ENCODE measurements at regions not wholly inside any gene's neighbourhood (a gene's known extent, or its start where the extent isn't known, plus 50 kb on each side); places are given as distances from the start of the nearest gene placed in this dataset.

DNA sequence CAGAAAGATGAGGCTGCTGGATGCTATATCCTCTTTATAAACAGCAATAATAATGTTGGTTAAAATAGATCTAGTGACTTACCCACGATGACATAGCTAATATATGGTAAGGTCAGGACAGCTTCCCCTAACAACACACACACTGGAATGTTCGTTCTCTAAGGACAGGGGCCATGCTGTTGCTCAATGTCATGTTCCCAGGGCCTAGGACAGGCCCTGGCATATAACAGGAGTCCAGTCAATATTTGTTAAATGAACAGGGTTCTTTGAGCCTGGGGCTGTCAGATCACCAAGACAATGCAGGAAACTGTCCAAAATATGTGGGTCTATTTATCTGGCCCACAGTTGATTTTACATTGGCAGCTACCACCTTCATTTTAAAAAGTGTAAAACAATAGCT is 207.1 kb upstream of the MEX3C start:
- TF ChIP-seq, protein P1, sequence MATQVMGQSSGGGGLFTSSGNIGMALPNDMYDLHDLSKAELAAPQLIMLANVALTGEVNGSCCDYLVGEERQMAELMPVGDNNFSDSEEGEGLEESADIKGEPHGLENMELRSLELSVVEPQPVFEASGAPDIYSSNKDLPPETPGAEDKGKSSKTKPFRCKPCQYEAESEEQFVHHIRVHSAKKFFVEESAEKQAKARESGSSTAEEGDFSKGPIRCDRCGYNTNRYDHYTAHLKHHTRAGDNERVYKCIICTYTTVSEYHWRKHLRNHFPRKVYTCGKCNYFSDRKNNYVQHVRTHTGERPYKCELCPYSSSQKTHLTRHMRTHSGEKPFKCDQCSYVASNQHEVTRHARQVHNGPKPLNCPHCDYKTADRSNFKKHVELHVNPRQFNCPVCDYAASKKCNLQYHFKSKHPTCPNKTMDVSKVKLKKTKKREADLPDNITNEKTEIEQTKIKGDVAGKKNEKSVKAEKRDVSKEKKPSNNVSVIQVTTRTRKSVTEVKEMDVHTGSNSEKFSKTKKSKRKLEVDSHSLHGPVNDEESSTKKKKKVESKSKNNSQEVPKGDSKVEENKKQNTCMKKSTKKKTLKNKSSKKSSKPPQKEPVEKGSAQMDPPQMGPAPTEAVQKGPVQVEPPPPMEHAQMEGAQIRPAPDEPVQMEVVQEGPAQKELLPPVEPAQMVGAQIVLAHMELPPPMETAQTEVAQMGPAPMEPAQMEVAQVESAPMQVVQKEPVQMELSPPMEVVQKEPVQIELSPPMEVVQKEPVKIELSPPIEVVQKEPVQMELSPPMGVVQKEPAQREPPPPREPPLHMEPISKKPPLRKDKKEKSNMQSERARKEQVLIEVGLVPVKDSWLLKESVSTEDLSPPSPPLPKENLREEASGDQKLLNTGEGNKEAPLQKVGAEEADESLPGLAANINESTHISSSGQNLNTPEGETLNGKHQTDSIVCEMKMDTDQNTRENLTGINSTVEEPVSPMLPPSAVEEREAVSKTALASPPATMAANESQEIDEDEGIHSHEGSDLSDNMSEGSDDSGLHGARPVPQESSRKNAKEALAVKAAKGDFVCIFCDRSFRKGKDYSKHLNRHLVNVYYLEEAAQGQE (IDR thresholded peaks at IDR 0.05; ENCODE audit: insufficient read depth in 1 of 2, low read depth in 2 of 2, low read length in 2 of 2): no peak
- TF ChIP-seq TAF1 (IDR thresholded peaks at IDR 0.05; ENCODE audit: borderline replicate concordance, insufficient read depth, low read length): no peak

Data from PFSK-1 (cell line).